IMR-90 (cell line): ENCODE measurements at regions not wholly inside any gene's neighbourhood (a gene's known extent, or its start where the extent isn't known, plus 50 kb on each side); places are given as distances from the start of the nearest gene placed in this dataset.

Experiments
- ATAC-seq: fragments of 200-7000 bp; cut with Tn5 transposase; 2 replicates; pipeline ENCODE4 v1.9.1; 2020; ENCODE audit warnings: low read depth, mild to moderate bottlenecking, moderate library complexity
- BruUV-seq: library from RNA; stranded (reverse); fragments of 400-500 nt; replicated peaks from 2 replicates; lab custom pipeline; 2021; lab: Mats Ljungman, UMichigan
- CTCF ChIA-PET: fragments of 300-600 bp; formaldehyde crosslinking; extraction: SDS; loops from one replicate; lab custom pipeline; 2021; ENCODE audit warnings: antibody characterized with exemption; lab: Yijun Ruan, JAX
- POLR2A ChIA-PET: fragments of 300-600 bp; sonication (Branson Sonifier 250); formaldehyde crosslinking; loops from one replicate; lab custom pipeline; 2022; ENCODE audit warnings: antibody characterized with exemption; ENCODE audit not compliant: unreplicated experiment; lab: Charles Lee
- DNase-seq: peaks from one replicate; pipeline ENCODE4 v3.0.0; 2013
- H2AFZ ChIP-seq: replicated peaks from 2 replicates; pipeline ENCODE3; 2013; ENCODE audit warnings: low read length, mild to moderate bottlenecking; ENCODE audit not compliant: poor library complexity
- H2AK5ac ChIP-seq: 2 replicates; pipeline ENCODE4 v1.6.1; 2013; ENCODE audit warnings: low read depth, low read length, inconsistent platforms
- H2AK9ac ChIP-seq: replicated peaks from 2 replicates; pipeline ENCODE3; 2013; ENCODE audit warnings: mild to moderate bottlenecking, low read depth, low read length, moderate library complexity; ENCODE audit not compliant: poor library complexity
- H2BK120ac ChIP-seq: 2 replicates; pipeline ENCODE4 v1.6.1; 2013; ENCODE audit warnings: low read depth, low read length, inconsistent platforms
- H2BK15ac ChIP-seq: 3 replicates; pipeline ENCODE4 v1.6.1; 2013; ENCODE audit warnings: low read depth, low read length, inconsistent platforms
- H2BK20ac ChIP-seq: 2 replicates; pipeline ENCODE4 v1.6.1; 2013; ENCODE audit warnings: low read depth, mild to moderate bottlenecking, inconsistent platforms, low read length, moderate library complexity
- H2BK5ac ChIP-seq: 2 replicates; pipeline ENCODE4 v1.6.1; 2013; ENCODE audit warnings: mild to moderate bottlenecking, low read depth, low read length, inconsistent platforms; ENCODE audit not compliant: poor library complexity, severe bottlenecking
- H3K14ac ChIP-seq: replicated peaks from 2 replicates; pipeline ENCODE4 v1.6.1; 2013; ENCODE audit warnings: low read depth, low read length, inconsistent platforms
- H3K18ac ChIP-seq: 2 replicates; pipeline ENCODE4 v1.6.1; 2013; ENCODE audit warnings: low read depth, low read length, control low read depth
- H3K23ac ChIP-seq: 2 replicates; pipeline ENCODE4 v1.6.1; 2013; ENCODE audit warnings: low read depth, low read length, inconsistent platforms
- H3K27ac ChIP-seq: 2 replicates; pipeline ENCODE4 v1.5.1; 2013; ENCODE audit warnings: mild to moderate bottlenecking, control low read depth, low read length; ENCODE audit not compliant: insufficient read depth
- H3K27me3 ChIP-seq: 2 replicates; pipeline ENCODE4 v1.6.1; 2013; ENCODE audit warnings: low read length; ENCODE audit not compliant: control insufficient read depth, insufficient read depth
- H3K36me3 ChIP-seq: 2 replicates; pipeline ENCODE4 v1.6.1; 2013; ENCODE audit warnings: low read length, mixed read lengths; ENCODE audit not compliant: control insufficient read depth, insufficient read depth
- H3K4ac ChIP-seq: 2 replicates; pipeline ENCODE4 v1.6.1; 2013; ENCODE audit warnings: low read depth, low read length, inconsistent platforms
- H3K4me1 ChIP-seq: 2 replicates; pipeline ENCODE4 v1.6.1; 2013; ENCODE audit warnings: low read length, mixed read lengths; ENCODE audit not compliant: control insufficient read depth, insufficient read depth
- H3K4me2 ChIP-seq: 2 replicates; pipeline ENCODE4 v1.6.1; 2013; ENCODE audit warnings: low read depth, mild to moderate bottlenecking, control low read depth, low read length, moderate library complexity
- H3K4me3 ChIP-seq: 2 replicates; pipeline ENCODE4 v1.5.1; 2013; ENCODE audit warnings: low read depth, mild to moderate bottlenecking, control low read depth, low read length, moderate library complexity; ENCODE audit not compliant: insufficient read depth
- H3K56ac ChIP-seq: 2 replicates; pipeline ENCODE4 v1.6.1; 2013; ENCODE audit warnings: low read length, inconsistent platforms; ENCODE audit not compliant: insufficient read depth; ENCODE audit errors: extremely low read depth
- H3K79me1 ChIP-seq, 2 experiments: 2 replicates each; pipeline ENCODE4 v1.6.1; 2013; ENCODE audit warnings: low read length in 2 of 2, inconsistent platforms in 1 of 2, low read depth in 1 of 2
- H3K9ac ChIP-seq: 2 replicates; pipeline ENCODE4 v1.6.1; 2013; ENCODE audit warnings: low read depth, low read length, control low read depth
- H3K9me1 ChIP-seq: 2 replicates; pipeline ENCODE4 v1.6.1; 2013; ENCODE audit warnings: low read length, inconsistent platforms; ENCODE audit not compliant: insufficient read depth
- H3K9me3 ChIP-seq: 2 replicates; pipeline ENCODE4 v1.6.1; 2013; ENCODE audit warnings: low read length; ENCODE audit not compliant: control insufficient read depth, insufficient read depth
- H4K20me1 ChIP-seq: 2 replicates; pipeline ENCODE4 v1.6.1; 2013; ENCODE audit warnings: low read length, inconsistent platforms; ENCODE audit not compliant: insufficient read depth
- H4K5ac ChIP-seq: 2 replicates; pipeline ENCODE4 v1.6.1; 2013; ENCODE audit warnings: mild to moderate bottlenecking, low read depth, low read length, control low read depth
- H4K8ac ChIP-seq, 2 experiments: 2 replicates each; pipeline ENCODE4 v1.6.1; 2013; ENCODE audit warnings: low read depth in 2 of 2, low read length in 2 of 2, control low read depth in 1 of 2, inconsistent platforms in 1 of 2
- H4K91ac ChIP-seq: 2 replicates; pipeline ENCODE4 v1.6.1; 2013; ENCODE audit warnings: low read depth, low read length, inconsistent platforms; ENCODE audit not compliant: insufficient read depth
- BHLHE40 ChIP-seq: fragments of 150-350 bp; IDR thresholded peaks from 2 replicates; pipeline ENCODE4 v1.6.1; 2016; ENCODE audit warnings: mild to moderate bottlenecking, low read depth, low read length
- CEBPB ChIP-seq: IDR thresholded peaks from 2 replicates; pipeline ENCODE4 v1.6.1; 2012; ENCODE audit warnings: low read depth, low read length, improper control_type of control experiment
- CHD1 ChIP-seq: IDR thresholded peaks from 2 replicates; pipeline ENCODE4 v1.6.1; 2012; ENCODE audit warnings: low read depth, low read length, improper control_type of control experiment
- FOS ChIP-seq: fragments of 150-350 bp; IDR thresholded peaks from 2 replicates; pipeline ENCODE4 v1.6.1; 2016; ENCODE audit warnings: low read depth, low read length
- MAFK ChIP-seq: IDR thresholded peaks from 2 replicates; pipeline ENCODE4 v1.6.1; 2012; ENCODE audit warnings: low read depth, low read length, improper control_type of control experiment
- MAZ ChIP-seq: IDR thresholded peaks from 2 replicates; pipeline ENCODE4 v1.6.1; 2012; ENCODE audit warnings: low read depth, mild to moderate bottlenecking, low read length, improper control_type of control experiment, moderate library complexity, borderline replicate concordance
- MXI1 ChIP-seq: IDR thresholded peaks from 2 replicates; pipeline ENCODE4 v1.6.1; 2012; ENCODE audit warnings: low read depth, mild to moderate bottlenecking, low read length, moderate library complexity, borderline replicate concordance
- NFE2L2 ChIP-seq: fragments of 150-350 bp; IDR thresholded peaks from 2 replicates; pipeline ENCODE4 v1.6.1; 2016; ENCODE audit warnings: low read depth, mild to moderate bottlenecking, low read length
- POLR2A ChIP-seq: IDR thresholded peaks from 2 replicates; pipeline ENCODE4 v1.6.1; 2012; ENCODE audit warnings: mild to moderate bottlenecking, low read depth, low read length
- RAD21 ChIP-seq: IDR thresholded peaks from 2 replicates; pipeline ENCODE4 v1.6.1; 2012; ENCODE audit warnings: low read length, improper control_type of control experiment
- RCOR1 ChIP-seq: IDR thresholded peaks from 2 replicates; pipeline ENCODE4 v1.6.1; 2012; ENCODE audit warnings: mild to moderate bottlenecking, low read length, improper control_type of control experiment; ENCODE audit not compliant: insufficient replicate concordance
- RFX5 ChIP-seq: IDR thresholded peaks from 2 replicates; pipeline ENCODE4 v1.8.0; 2012; ENCODE audit warnings: low read depth, mild to moderate bottlenecking, low read length, moderate library complexity
- SMC3 ChIP-seq: fragments of 150-350 bp; IDR thresholded peaks from 2 replicates; pipeline ENCODE4 v1.6.1; 2016; ENCODE audit warnings: low read depth, mild to moderate bottlenecking, antibody characterized with exemption, low read length, moderate library complexity
- USF2 ChIP-seq: fragments of 150-350 bp; IDR thresholded peaks from 2 replicates; pipeline ENCODE4 v1.6.1; 2017; ENCODE audit warnings: mild to moderate bottlenecking, antibody characterized with exemption, low read length, low read depth
- WGBS, 2 experiments: methylation state at CpG; one replicate each; pipeline versions ENCODE4 v1.1.5 to v1.1.7; 2013; ENCODE audit warnings: missing lambda C conversion rate in 2 of 2; ENCODE audit not compliant: insufficient read length in 1 of 2; ENCODE audit errors: extremely low coverage in 2 of 2; 5-methylcytosine and 5-hydroxymethylcytosine counted together
- dilution Hi-C: fragments of 300-500 bp; cut with HindIII; formaldehyde crosslinking; loops from one replicate; pipeline ENCODE4 v1.14.3; 2018; ENCODE audit warnings: low sequenced_read_pairs; ENCODE audit not compliant: unreplicated experiment
- in situ Hi-C: fragments of 300-500 bp; cut with MboI; formaldehyde crosslinking; loops from 3 replicates; pipeline ENCODE4 v1.14.3; 2019; ENCODE audit warnings: low sequenced_read_pairs, inconsistent platforms, mixed read lengths
- intact Hi-C: fragments of 100-400 bp; cut with micrococcal nuclease; formaldehyde crosslinking; loops from 2 replicates; pipeline ENCODE4 v1.10.0; 2022

DNA sequence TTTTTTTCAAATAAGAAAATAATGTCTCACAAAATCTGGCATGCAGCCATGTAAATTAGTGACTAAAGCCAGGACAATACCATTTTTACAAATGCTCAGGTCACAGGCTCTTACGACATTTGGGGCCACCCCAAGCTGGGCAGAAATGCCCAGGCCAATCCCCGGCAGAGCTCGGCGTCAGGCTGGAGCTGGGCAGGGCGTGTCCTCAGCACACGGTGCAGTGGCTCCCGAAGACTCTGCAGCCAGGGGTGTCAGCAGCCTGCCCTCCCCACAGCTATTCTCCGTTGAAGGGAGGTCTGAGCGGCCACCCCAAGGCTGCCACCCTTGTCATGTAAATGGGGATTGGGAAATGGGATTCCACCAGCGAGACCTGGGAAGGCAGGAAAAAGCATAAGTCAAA, 158.6 kb downstream of the DICER1 start:
- Histone ChIP-seq H3K9me1 (no peaks in the 10 kb centered on the region), H4K91ac (no peak overlapping the region), H4K8ac (no peak overlapping the region), H3K27me3 (peaks cover 4% of the 10 kb centered on the region; the same call in 1 of the 2 replicates), H3K14ac (no peak overlapping the region), H2BK5ac (no peak overlapping the region), H3K4ac (no peak overlapping the region), H3K9me3 (no peaks in the 10 kb centered on the region), H3K18ac (no peak overlapping the region), H3K23ac (no peak overlapping the region), H2BK20ac (no peak overlapping the region), H3K4me1 (no peaks in the 10 kb centered on the region), H2BK120ac (no peak overlapping the region), H4K20me1 (no peaks in the 10 kb centered on the region), H4K5ac (no peak overlapping the region), H3K27ac (no peak overlapping the region), H3K36me3 (no peaks in the 10 kb centered on the region), H3K56ac (no peak overlapping the region), H3K79me1 (no peaks in the 10 kb centered on the region), H3K4me2 (no peak overlapping the region), H3K4me3 (no peak overlapping the region), H2BK15ac (no peak overlapping the region), H2AK9ac (no peak overlapping the region), H2AFZ (no peak overlapping the region), H2AK5ac (no peak overlapping the region), H3K9ac (no peak overlapping the region)
- DNase-seq: no peak
- no peak for ATAC-seq
- POLR2A ChIA-PET: no interaction called here
- dilution Hi-C loops: no loop called here
- in situ Hi-C loops: no loop called here
- intact Hi-C loops: no loop called here
- WGBS, 2 experiments: 22% methylated on average over 9 of the region's 10 CpGs; no CpG with 5 or more reads in 1 of the 2 experiments
- no peak for TF ChIP-seq SMC3
- no peak for TF ChIP-seq NFE2L2
- TF ChIP-seq RCOR1: no peak
- no peak for TF ChIP-seq RAD21
- TF ChIP-seq RFX5: no peak
- TF ChIP-seq USF2: no peak
- no peak for TF ChIP-seq CHD1
- TF ChIP-seq FOS: no peak
- no peak for TF ChIP-seq POLR2A
- no peak for TF ChIP-seq MAZ
- TF ChIP-seq BHLHE40: no peak
- TF ChIP-seq CEBPB: no peak
- TF ChIP-seq MXI1: no peak
- no peak for TF ChIP-seq MAFK
- BruUV-seq: no TSS peak
- CTCF ChIA-PET: no interaction called here
